Fibroblast of mammary gland (primary cell): ENCODE measurements at regions not wholly inside any gene's neighbourhood (a gene's known extent, or its start where the extent isn't known, plus 50 kb on each side); places are given as distances from the start of the nearest gene placed in this dataset.

Experiments
- DNase-seq: peaks from one replicate; pipeline ENCODE4 v3.0.0-alpha.2; 2010; ENCODE audit warnings: low read depth
- H3K4me3 ChIP-seq: 2 replicates; pipeline ENCODE4 v1.5.1; 2011; ENCODE audit warnings: low read depth, mild to moderate bottlenecking, low read length, moderate library complexity; ENCODE audit not compliant: control insufficient read depth
- TF ChIP-seq, protein P1 (sequence below): conservative IDR thresholded peaks from 2 replicates; pipeline ENCODE4 v1.5.1; 2011; ENCODE audit warnings: low read depth, low read length, inconsistent platforms; ENCODE audit not compliant: control insufficient read depth, insufficient read depth

DNA sequence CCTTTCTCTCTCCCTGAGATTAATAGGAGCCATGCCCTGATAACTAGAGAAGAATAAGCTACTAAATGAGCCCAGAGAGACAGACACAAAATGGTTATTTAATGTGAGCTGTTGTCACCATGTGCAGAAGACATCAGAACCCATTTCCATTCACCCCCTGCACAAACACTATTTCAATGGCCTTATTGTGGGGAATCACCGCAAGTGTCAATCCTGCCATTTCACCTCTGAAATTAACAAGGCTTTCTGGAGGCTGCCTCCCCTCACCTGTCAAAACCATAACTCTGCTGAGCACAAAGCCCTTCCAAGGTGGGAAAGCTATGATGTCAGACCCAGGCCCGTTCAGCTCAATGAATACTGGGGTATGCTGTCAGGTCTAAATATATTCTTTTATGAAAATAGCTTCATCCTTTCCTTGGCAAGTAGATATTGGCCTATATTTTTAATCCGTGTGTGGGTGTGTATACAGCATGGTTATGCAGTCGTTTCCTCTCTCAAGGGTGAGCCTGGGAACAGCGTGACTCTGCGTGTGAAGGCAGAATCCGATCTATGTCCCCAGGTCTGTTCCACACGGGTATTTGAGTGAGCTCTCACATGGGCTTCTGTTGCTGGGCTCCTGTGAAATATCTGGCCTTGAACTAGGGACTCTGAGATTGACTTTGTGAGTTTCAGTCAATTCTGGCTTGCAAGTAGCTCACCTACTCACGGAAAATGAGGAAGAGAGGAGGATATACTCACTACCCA is 266.3 kb downstream of the FBXW7 start:
- TF ChIP-seq, protein P1, sequence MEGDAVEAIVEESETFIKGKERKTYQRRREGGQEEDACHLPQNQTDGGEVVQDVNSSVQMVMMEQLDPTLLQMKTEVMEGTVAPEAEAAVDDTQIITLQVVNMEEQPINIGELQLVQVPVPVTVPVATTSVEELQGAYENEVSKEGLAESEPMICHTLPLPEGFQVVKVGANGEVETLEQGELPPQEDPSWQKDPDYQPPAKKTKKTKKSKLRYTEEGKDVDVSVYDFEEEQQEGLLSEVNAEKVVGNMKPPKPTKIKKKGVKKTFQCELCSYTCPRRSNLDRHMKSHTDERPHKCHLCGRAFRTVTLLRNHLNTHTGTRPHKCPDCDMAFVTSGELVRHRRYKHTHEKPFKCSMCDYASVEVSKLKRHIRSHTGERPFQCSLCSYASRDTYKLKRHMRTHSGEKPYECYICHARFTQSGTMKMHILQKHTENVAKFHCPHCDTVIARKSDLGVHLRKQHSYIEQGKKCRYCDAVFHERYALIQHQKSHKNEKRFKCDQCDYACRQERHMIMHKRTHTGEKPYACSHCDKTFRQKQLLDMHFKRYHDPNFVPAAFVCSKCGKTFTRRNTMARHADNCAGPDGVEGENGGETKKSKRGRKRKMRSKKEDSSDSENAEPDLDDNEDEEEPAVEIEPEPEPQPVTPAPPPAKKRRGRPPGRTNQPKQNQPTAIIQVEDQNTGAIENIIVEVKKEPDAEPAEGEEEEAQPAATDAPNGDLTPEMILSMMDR: no peak
- no peak for DNase-seq
- H3K4me3 ChIP-seq: no peak overlapping the region

DNA sequence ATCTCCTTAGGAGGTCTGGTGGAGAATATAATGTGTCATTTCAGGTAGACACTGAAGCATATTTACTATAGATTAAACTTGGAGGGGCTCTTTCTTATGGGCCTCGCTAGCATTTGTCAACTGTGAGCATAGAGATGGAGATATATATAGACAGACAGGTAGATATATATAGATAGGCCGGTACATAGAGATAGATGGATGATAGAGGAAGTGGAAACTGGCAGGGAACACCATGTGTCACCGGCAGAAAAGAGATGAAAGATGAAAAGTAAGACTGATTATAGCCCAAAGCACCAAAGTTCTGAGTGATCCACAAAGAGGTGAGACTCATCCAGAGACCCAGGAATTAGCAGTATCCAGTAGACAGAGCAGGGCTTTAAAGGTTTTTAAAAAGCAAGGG is 268.1 kb downstream of the FBXW7 start:
- H3K4me3 ChIP-seq: no peak overlapping the region
- TF ChIP-seq, protein P1: no peak
- no peak for DNase-seq

DNA sequence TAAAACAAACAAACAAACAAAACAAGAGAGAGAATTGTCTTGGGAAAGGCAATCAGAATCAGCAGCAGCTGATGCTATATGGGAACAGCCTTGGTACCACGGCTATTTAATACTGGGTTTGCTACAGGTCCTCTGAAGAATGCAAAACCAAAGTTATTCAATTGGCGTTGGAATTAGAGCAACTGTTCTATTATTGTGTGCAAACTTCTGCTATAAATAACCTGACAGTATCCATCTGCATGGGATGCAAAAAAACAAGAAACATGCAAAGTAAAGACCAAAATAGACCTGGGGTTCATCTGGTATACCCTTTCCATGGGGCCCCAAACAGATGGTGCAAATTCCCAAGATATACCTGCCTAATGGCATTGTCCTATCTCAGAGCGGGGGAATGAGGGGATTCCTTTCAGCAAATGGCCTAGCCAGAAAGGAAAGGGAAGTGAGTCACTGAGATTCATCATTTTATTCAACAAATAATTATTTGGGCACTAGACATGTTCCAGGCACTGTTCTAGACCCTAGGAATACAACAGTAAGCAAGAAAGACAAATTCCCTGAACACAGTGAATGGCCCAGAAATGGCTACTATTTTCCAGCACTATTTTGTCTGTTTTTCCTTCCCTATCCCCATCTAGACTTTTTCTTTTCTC is 268.9 kb downstream of the FBXW7 start:
- H3K4me3 ChIP-seq: no peak overlapping the region
- TF ChIP-seq, protein P1: no peak
- DNase-seq: no peak

DNA sequence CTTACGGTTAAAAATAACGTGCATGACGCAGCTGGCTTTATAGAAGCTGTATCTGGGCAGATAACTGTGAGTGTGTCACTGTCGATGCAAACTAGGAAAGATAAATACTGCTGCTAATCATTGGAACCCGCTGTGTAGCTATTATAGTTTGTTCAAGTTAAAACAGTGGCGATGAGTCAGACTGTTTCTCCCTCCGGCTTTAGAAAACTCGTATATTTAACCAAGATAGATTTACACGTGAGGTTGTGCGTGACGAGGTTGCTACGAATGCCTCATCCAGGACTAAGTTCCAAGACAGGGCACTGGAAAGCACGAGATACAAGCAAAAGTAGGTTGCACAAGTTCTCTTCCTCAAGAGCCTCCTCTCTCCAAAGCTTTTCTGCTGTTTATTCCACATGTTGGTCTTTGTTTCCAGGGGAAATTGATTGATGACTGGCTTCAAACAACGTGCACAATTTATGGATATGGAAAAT is 270.7 kb downstream of the FBXW7 start:
- DNase-seq: peak; percentile 89
- TF ChIP-seq, protein P1: no peak
- H3K4me3 ChIP-seq: no peak overlapping the region

DNA sequence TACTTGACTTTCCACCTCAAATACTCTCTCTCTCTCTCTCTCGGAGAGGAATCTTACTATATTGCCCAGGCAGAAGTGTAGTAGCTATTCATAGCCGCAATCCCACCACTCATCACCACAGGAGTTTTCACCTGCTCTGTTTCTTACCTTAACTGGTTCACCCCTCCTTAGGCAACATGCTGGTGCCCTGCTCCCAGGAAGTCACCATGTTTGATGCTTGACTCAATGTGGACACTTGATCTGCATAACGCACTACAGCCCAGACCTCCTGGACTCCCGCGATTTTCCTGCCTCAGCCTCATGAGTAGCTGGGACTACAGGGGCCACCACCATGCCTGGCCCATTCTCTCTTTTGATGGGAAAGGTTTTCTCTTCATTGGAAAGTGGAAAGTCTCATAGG is 271.8 kb downstream of the FBXW7 start:
- TF ChIP-seq, protein P1: no peak
- H3K4me3 ChIP-seq: no peak overlapping the region
- no peak for DNase-seq

DNA sequence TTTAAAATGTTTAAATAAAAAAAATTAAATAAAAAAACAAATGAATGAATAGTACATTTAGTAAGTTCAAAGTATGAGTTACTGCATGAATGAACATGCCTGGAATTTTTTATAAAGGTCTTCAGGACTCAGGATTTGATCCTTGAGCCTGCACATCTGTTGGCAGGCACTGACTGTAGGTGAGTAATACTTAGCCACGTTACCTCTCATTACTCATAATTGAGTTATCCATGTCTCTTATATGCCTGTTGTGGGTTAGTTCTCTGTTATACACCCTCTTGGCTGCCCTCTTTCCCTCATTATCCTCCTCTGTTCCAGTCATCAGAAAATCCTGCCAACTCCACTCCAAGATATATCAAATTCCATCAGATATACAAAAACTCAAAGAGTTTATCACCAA is 276.0 kb downstream of the FBXW7 start:
- no peak overlapping the region for H3K4me3 ChIP-seq
- peak; percentile 87 for DNase-seq
- TF ChIP-seq, protein P1: no peak
